ENCODE measurements at regions not wholly inside any gene's neighbourhood (a gene's known extent, or its start where the extent isn't known, plus 50 kb on each side); places are given as distances from the start of the nearest gene placed in this dataset.

- no peak for DNase-seq (ENCODE audit: low read depth)
Measured at GRCh38 chr20:39904476-39905112, 784.4 kb downstream of the MAFB start.

GRCh38 chr20:39903806-39904465, 785.1 kb downstream of the MAFB start:
- DNase-seq (ENCODE audit: low read depth) = no peak

DNA sequence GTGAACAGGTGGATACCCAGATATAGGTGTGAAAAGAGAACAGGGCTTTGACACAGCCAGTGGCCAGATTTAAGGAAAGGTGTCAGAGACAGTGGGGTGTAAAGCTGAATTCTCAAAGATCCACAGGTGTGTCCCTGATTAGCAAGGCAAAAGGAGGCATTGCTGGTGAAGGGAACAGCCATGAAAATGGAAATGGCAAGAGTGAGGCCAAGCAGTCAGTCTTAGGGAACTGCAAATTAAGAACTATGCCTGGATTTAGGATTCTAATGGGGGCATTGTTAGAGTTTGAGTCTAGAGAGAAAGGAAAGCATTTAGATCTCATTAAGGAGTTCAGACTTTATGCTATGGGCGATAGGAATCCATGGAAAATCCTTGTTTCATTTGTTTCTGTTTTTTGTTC, 789.2 kb downstream of the MAFB start:
- DNase-seq (ENCODE audit: low read depth) = no peak

DNA sequence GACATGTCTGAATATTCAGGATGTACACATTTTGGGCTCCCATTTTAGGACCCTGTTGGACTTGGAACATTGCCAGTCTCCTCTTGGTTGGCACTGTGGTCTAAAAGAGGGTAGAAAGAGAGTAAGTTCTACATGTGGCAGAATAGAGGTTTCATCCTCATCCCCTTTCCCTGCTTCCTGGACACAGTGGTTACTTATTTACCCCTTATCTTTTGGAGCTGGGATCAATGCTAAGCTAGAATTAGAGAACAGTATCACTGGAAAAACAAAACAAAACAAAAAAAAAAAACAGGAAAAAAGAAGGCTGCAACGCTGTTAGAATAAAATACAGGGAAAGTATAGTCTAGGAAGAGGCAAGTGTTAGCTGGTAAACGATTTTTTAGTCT, 790.6 kb downstream of the MAFB start:
- no peak for DNase-seq (ENCODE audit: low read depth)

GRCh38 chr20:39897781-39898466, 791.1 kb downstream of the MAFB start:
- peak; percentile 1 for DNase-seq (ENCODE audit: low read depth)

GRCh38 chr20:39897058-39897457, 792.0 kb downstream of the MAFB start:
- peak; percentile 5 for DNase-seq (ENCODE audit: low read depth)

DNA sequence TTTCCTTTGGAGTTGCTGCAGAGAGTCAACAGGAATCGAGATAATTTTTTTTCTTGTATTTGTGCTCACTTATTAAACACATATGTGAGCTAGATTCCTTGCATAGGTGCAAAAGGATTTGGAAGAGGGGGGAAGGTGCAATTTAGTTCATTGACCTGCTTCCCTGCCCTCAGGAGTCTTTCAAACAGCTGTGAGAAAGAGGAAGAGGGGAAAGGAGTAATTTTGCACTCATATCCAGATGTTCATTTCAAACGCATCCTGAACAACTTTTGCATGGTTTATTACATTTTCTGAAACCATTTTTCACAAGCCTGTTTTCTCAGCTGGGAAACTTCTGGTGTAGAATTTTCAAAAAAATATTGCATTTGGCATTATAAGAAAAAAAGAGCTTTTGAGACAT, 795.0 kb downstream of the MAFB start:
- no peak for DNase-seq (ENCODE audit: low read depth)

- peak; percentile 0 for DNase-seq (ENCODE audit: low read depth)
Measured at GRCh38 chr20:39893003-39893685, 795.9 kb downstream of the MAFB start.

DNA sequence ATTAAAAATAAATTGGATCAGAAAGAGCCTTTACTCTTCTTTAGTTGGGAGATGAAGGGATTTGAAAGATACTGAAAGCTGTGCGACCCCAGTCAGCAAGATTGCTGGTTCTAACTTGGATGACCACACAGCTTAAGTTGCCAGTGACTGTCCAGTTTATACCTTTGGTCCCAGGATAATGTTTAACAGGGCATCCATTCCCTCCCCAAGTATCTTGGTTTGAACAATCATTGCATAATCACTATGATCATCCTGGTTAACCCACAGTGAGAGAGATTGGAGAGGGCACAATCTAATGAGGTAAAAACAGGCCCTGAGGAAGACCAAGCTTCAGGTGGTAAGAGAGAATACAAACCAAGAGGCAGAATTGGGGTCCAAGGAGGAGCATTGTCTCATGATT, 798.3 kb downstream of the MAFB start:
- DNase-seq (ENCODE audit: low read depth) = no peak

DNA sequence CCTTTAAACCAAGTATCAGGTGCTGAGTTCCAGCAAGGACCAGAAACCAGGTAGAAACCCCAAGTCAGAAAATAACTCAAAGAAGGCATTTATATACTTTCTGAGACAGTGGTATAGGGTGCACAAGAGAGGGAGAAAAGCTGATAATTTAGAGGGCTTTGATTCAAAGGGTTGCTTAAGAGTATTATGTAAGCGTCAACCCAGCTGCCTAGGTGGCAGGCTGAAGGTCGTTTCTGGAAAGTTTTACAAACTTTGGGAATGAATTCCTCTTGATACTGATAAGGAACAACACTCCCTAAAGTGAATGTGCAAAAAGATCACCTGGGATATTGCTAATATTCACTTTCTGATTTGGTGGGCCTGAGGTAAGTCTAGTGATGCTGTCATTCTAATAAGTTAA, 800.7 kb downstream of the MAFB start:
- DNase-seq (ENCODE audit: low read depth) = no peak

DNA sequence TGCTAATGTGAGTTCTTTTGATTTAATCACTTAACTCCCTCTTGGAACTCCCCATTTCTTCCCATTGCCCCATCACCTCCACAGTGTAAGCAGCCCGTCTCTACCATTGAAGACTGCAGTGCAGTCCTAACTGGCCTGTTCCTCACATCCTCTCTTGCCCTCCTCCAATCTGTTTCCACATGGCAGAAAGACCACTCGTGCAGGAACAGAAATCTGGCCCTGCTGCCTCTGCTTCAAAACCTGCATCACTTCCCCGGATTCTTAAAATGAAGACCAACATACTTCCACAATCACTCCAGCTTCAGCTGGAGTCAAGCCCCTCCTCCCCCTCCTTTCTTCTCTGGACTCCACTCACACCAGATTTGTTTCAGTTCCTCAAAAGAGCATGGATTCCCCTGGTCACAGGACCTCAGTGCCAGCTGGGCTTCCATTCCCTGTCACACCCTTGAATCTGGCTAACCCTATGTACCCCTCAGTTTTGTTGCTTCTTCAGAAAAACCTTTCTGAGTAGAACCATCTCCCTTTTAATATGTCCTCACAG, 802.3 kb downstream of the MAFB start:
- no peak for DNase-seq (ENCODE audit: low read depth)

- peak; percentile 19 for DNase-seq (ENCODE audit: low read depth)
Measured at GRCh38 chr20:39885975-39886649, 802.9 kb downstream of the MAFB start.

DNA sequence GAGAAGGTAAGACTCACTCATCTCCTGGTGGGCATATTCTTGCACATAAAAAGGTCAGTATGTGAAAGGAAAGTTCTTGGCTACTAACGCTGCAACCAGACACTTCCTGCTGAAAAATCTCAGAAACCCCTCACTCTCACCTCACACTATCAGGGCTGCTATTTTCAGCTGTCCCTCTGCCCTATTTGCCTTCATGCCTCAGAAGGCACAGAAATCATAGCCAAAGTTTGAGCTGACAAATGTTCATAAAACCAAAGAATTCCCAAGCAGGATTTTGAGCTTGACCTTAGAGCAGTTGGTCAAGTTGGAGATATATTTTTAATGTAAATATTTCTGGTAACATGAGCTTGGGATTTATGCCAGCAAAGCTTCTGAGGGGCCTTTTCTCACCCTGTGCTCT, 806.2 kb downstream of the MAFB start:
- DNase-seq (ENCODE audit: low read depth) = no peak

DNA sequence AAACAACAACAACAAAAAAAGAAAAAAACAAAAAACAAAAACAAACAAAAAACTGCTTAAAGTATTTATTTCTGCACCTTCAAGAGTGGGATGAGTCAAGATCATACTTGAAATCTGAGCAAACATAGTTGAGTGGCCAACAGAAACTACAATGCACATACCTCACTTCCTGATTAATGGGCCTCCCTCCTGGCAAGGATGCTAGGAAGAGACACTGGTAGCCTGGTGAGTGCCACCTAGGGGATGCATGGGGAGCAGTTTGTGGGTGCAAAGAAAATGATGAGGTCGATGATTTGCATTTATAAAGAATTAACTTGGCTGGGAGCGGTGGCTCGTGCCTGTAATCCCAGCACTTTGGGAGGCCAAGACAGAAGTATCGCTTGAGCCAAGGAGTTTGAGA, 808.1 kb downstream of the MAFB start:
- DNase-seq (ENCODE audit: low read depth) = no peak

GRCh38 chr20:39879296-39879695, 809.7 kb downstream of the MAFB start:
- DNase-seq (ENCODE audit: low read depth) = no peak

- DNase-seq (ENCODE audit: low read depth) = no peak
Measured at GRCh38 chr20:39878809-39879208, 810.2 kb downstream of the MAFB start.

DNA sequence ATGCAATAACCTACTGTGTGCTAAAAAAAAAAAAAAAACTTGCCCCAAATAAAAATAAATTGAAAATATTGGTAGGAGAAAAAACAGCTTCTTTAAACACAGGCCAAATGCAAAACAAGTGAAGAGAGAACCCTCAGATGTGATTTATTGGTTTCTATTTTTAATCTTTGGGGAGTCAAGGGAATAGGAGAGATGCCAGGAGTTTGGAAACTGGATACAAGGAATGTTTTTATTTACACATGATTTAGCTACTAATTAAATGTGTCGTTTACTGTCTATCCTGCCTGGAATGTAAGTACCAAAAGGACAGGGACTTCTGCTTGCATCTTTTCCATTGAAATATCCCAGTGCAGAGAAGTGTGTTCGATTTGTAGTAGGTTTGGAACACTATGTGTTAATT, 810.7 kb downstream of the MAFB start:
- no peak for DNase-seq (ENCODE audit: low read depth)

- DNase-seq (ENCODE audit: low read depth) = no peak
Measured at GRCh38 chr20:39877788-39878187, 811.2 kb downstream of the MAFB start.

- no peak for DNase-seq (ENCODE audit: low read depth)
Measured at GRCh38 chr20:39876976-39877635, 811.9 kb downstream of the MAFB start.

DNA sequence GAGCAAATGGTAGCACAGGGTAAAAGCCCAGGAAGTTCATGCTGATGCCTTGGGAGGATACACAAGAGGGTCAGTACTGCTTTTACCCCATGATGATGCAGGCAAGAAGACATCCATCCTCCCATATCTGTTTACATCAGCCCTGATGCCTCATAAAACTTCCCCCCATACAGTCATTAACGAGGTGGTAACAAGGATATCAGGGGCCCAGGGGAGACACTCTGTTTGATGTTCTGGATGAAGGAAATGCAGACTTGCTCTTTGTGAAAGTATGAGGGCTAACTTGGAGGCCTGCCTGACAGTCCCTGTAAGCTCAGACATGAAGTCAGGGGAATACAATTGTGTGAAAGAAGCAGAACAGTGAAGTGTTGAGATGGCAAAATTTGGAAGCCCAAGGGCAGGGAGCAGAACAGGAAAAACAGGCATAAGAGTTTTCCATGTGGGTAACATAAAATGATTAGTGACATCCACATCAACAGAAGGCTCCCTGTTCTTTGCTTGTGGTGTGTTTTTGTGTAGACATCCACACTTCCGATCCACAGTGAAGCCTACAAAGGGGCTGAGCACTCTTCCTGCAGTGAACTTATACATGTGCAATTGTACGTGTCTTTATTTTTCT, 813.4 kb downstream of the MAFB start:
- DNase-seq (ENCODE audit: low read depth) = no peak

Data from amniotic epithelial cell (primary cell).